DLD1 (cell line): ENCODE measurements at regions not wholly inside any gene's neighbourhood (a gene's known extent, or its start where the extent isn't known, plus 50 kb on each side); places are given as distances from the start of the nearest gene placed in this dataset.

Experiments used
- in situ Hi-C: cut with HindIII; loops from 2 replicates; pipeline ENCODE4 v1.10.0; 2017; ENCODE audit warnings: low sequenced_read_pairs

GRCh38 chr4:3652586-3652985, 113.6 kb upstream of the ADRA2C start:
- in situ Hi-C loops = no loop called here

GRCh38 chr4:3651267-3651845, 114.8 kb upstream of the ADRA2C start:
- in situ Hi-C loops = no loop called here

GRCh38 chr4:3649491-3649890, 116.7 kb upstream of the ADRA2C start:
- in situ Hi-C loops = no loop called here

DNA sequence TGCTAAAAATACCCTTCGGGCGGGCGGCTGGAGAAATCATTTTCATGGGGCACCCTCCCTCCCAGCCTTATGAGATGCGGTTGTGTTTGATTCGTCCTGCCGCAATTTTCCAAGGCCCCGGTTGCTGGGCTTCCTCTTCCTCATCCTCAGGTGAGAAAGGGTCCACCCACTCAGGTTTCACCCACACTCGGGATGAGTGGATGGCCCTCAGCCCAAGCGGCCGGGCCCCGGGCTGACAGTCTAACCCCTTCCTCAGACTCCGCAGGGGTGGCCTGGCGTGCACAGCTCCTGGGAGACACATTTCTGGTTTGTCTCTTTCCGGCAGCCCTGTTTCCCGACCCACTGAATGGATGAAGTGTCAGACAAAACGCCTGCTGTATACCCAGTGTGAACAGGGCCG, 116.5 kb upstream of the LRPAP1 start:
- in situ Hi-C loops = no loop called here

DNA sequence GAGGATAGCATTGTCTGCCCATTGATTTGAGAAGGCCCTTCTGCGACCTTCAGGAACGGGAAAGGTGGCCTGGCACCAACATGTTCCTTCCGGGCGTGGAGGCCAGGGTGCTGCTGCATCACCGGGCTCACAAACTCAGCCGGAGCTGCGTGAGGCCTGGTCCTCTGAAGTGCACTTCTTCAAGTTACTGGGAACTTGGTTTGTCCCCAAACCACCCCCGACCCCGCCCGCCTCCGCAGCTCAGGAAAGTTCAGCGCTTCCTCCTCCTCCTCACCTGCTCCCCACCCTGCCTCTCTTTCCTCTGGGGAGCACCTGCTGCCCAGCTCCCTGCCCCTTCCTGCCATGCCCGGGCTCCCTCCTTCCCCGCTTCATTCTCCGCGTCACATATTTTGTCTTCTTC, 116.0 kb upstream of the LRPAP1 start:
- in situ Hi-C loops = no loop called here

- in situ Hi-C loops = no loop called here
Observed at GRCh38 chr4:3647421-3647820, 115.2 kb upstream of the LRPAP1 start.

DNA sequence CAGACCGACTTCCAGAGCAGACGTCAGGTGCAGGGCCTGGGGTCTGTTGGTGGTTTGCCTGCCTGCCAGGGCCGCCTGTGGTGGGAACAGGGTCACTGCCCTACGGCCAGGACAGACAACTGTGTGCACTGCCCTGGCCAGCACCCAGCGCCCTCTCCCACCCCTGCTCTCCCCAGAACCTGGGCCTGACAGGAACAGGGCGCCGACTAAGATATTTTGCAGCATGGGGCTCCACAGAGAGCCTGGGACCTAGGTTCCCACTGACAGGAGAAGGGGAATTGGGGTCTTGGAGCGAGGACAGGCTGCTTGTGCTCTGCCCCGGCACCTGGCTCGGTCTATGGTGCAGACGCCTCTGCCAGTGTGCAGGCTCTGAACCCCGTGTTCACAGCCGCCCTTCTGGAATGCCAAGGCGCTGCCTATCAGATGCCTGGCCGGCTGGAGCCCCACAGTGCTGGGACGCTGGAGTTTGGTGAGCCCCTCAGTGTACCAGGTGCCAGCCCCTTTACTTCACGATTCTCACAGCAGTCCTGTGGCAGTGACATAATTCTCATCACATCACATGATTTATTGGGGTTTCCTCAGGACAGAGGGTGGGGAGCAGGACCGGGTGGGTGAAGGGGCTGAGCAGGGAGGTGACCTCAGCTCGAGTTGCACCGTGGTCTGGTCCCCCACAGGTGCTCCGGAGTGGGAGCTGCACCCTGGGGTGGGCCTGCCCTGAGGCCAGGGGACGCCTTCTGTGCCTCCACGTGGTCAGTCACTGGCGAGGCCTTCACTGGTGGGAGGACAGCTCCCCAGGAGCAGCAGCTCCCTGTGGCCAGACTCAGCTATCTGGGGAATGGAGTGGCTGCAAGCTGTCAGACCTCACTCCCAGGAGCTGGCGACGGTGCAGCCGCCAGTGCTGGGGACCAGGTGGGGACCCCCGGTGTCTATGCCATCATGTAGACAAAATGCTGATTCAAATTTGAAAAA, 113.8 kb upstream of the LRPAP1 start:
- in situ Hi-C loops = no loop called here

DNA sequence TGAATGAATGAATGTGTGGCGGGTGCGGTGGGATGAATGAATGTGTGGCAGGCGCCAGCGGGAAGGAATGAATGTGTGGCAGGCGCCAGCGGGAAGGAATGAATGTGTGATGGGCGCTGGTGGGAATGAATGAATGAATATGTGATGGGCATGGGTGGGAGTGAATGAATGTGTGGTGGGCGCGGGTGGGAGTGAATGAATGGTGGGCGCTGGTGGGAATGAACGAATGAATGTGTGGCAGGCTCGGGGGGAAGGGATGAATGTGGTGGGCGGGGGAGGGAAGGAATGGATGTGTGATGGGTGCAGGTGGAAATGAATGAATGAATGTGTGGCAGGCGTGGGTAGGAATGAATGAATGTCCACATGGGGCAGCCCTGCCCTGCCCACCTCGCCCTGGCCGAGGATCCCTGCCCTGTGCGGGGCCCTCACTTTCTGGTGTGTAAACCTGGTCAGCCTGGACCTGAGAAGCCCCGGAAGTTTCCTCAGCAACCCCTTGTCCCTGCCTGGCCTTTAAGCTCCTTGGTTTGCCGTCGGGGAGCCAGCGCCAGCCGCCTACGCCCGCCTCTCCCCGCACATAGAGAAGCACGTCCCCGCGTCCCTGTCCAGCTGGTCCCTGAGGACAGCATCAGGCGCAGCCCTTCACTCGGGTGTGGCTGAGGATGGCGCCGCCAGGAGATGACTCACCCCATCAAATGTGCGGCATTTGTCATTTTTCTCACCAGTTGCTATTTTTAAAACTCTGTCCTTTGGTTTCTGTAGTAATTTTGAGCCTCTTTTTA, 112.8 kb upstream of the LRPAP1 start:
- in situ Hi-C loops = no loop called here

GRCh38 chr4:3643518-3644433, 111.6 kb upstream of the LRPAP1 start:
- in situ Hi-C loops = no loop called here

DNA sequence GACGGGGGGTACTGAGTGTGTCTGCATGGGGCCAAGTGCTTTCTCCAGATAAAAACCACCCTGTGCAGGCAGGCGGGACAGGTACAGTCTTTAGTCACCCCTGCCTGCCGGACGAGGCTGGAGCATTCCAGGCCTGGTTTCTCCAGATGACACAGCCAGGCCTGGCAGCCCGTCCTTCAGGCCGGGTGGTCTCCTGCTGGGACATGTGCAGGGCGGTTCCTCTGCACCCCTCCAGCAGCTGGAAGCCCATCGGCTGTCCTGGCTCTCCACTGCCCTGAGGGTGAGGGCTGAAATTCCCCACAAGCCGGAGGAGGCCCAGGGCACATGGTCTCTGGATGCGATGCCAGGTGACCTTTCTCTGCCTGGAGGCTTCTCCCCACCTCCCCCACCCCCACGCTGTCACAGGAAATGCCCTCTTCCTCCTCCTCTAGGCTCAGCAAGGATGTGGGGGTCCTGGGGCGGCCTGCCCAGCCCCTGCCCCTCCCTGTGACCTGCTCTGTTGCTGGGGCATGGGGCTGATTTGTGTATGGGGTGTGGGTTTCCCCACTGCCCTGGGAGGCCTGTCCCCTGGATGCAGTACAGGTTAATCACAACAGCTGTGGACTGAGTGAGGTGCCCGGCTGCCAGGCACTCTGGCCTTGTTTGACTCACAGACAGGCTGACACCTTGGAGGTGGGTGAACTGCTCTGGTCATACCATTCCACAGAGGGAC, 110.7 kb upstream of the LRPAP1 start:
- in situ Hi-C loops = no loop called here

GRCh38 chr4:3642056-3642630, 109.9 kb upstream of the LRPAP1 start:
- in situ Hi-C loops = no loop called here

GRCh38 chr4:3641501-3641900, 109.3 kb upstream of the LRPAP1 start:
- in situ Hi-C loops = no loop called here

- in situ Hi-C loops = no loop called here
Observed at GRCh38 chr4:3640587-3640962, 108.4 kb upstream of the LRPAP1 start.

GRCh38 chr4:3639613-3640586, 107.7 kb upstream of the LRPAP1 start:
- in situ Hi-C loops = no loop called here

DNA sequence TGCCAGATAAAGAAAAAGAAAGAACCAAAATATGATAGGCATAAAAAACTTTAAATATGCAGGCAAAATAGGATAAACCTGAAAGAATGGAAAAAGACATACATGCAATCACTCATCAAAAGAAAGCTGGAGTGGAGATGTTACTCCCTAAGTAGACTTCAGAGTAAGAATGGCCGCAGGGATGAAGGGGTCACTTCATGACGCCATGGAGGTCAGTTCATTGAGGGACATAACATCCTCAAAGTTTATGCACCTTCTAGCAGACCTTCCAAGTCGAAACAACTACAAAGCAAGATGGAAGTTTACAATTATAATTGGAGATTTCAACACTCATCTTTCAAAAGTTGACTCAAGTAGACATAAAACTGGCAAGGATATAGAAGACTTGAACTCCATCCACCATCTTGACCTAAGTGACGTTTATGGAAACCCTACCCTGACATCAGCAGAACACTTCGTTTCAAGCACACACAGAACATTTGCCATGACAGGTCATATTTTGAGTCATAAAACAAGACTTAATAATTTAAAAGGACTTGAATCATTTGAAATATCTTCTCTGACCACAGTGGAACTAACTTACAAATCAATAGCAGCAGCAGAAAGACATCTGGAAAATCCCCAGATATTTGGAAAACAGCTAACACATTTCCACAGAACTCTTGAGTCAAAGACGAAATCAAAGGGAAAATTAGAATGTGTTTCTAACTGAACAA, 106.0 kb upstream of the LRPAP1 start:
- in situ Hi-C loops = no loop called here

DNA sequence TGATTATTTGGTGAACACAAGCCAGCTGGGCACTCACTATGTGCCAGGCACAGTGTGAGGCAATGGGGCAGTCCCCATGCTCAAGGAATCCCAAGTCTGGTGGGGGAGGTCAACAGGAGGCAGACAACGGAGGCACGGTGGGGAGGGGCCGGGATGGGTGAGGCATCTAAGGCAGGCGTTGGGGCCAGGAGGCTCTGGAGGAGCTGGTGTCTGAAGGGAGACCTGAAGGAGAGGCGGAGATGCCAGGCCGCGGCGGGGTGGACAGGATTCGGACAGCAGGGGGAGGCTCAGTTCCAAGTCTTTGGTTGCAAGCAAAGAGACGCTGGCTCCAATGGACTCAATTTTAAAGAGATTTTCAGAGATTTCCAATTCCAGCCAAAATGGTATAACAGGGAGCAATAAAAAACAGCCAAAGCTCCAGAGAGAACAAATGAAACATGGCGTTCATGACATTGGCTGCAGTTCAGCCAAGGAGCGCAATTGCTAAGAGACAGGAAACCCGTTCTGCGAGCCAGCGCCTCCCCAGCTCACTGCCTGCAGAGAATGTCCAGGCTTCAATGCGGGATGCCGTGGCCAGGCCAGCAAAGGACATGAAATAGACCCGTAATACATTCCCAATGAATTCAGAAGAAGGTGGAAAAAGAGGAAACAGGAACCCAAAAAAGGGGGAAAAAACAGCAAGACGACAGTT, 105.2 kb upstream of the LRPAP1 start:
- in situ Hi-C loops = no loop called here

DNA sequence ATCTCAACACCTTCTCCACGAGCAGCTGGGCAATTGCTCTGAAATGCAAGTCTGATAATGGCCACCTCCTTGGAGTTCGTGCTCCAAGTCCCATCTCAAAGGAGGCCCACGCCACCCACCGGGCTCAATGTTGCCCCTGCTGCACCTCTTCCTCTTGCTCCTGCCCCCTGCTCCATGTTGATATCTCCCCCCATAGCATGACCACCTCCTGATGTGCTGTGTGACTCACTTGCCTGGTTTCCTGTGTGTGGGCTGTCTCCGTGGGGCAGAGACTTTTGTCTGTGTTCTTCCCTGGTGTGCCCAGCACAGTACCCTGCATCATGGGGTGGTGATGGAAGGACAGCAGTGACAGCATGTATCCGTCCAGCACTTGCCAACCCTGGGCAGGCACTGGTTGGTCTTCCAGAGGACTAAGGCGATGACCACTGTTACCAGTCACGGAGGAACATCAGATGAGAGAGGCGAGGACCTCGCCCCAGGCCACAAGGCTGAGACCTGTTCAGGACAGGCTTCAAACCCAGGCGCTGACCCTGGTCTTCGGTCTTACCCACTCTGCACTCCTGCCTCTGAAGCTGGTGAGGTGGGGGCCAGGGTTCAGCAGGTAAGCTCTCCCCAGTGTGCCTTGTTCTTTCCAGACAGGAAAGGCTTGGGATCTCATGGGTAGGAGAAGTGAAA, 104.6 kb upstream of the LRPAP1 start:
- in situ Hi-C loops = no loop called here
